HCT116 (cell line): ENCODE measurements at regions not wholly inside any gene's neighbourhood (a gene's known extent, or its start where the extent isn't known, plus 50 kb on each side); places are given as distances from the start of the nearest gene placed in this dataset.

Experiments
- ATAC-seq: fragments of 200-7000 bp; cut with Tn5 transposase; 2 replicates; pipeline ENCODE4 v1.9.1; 2020; ENCODE audit warnings: mild to moderate bottlenecking, moderate library complexity
- BruUV-seq: library from RNA; stranded (reverse); fragments of 400-500 nt; replicated peaks from 2 replicates; lab custom pipeline; 2021; lab: Mats Ljungman, UMichigan
- CTCF ChIA-PET: fragments of 300-600 bp; sonication (Branson Sonifier 250); formaldehyde crosslinking; loops from one replicate; lab custom pipeline; 2021; ENCODE audit warnings: antibody characterized with exemption; lab: Charles Lee
- POLR2A ChIA-PET: fragments of 300-600, 350-600 bp; sonication (Branson Sonifier 250); formaldehyde crosslinking; loops from one replicate; lab custom pipeline; 2021; ENCODE audit warnings: antibody characterized with exemption; lab: Charles Lee
- RAD21 ChIA-PET, 2 experiments: fragments of 300-600 bp; sonication (Branson Sonifier 250); formaldehyde crosslinking; loops; one replicate each; lab custom pipeline; 2023; ENCODE audit warnings: low total read pairs in 2 of 2; ENCODE audit not compliant: uncharacterized antibody in 2 of 2, unreplicated experiment in 2 of 2, low non-redundant PET in 1 of 2; lab: Charles Lee
- DNase-seq: peaks from one replicate; pipeline ENCODE4 v3.0.0-alpha.2; 2010; ENCODE audit warnings: low read depth, low spot score
- H2AFZ ChIP-seq: fragments of 200-600 bp; shearing (Covaris generic), sonication (generic); 2 replicates; pipeline ENCODE4 v1.6.1; 2017; ENCODE audit warnings: low read depth, mixed run types, mixed read lengths, antibody characterized with exemption, low read length; ENCODE audit not compliant: poor library complexity, severe bottlenecking
- H3K27ac ChIP-seq: 2 replicates; pipeline ENCODE4 v1.5.1; 2012; ENCODE audit warnings: low read depth, low read length
- H3K27me3 ChIP-seq: fragments of 200-600 bp; sonication (generic); 2 replicates; pipeline ENCODE4 v1.6.1; 2016; ENCODE audit warnings: mixed run types, low read length, mixed read lengths; ENCODE audit not compliant: insufficient read depth
- H3K36me3 ChIP-seq, 2 experiments: fragments of 200-500 bp in 1 of 2; fragments of 200-600 bp in 1 of 2; sonication (Bioruptor generic) in 1 of 2; sonication (generic) in 1 of 2; 2 replicates each; pipeline versions ENCODE4 v1.5.1 to v1.6.1; 2014 to 2016; ENCODE audit warnings: low read length in 2 of 2, inconsistent platforms in 1 of 2, mixed read lengths in 1 of 2, mixed run types in 1 of 2; ENCODE audit not compliant: insufficient read depth in 2 of 2, control insufficient read depth in 1 of 2
- H3K4me1 ChIP-seq, 2 experiments: fragments of 200-600 bp in 1 of 2; sonication (generic) in 1 of 2; 2 replicates each; pipeline versions ENCODE4 v1.5.1 to v1.6.1; 2012 to 2017; ENCODE audit warnings: low read length in 2 of 2, inconsistent platforms in 1 of 2, mild to moderate bottlenecking in 1 of 2, mixed read lengths in 1 of 2, mixed run types in 1 of 2, moderate library complexity in 1 of 2; ENCODE audit not compliant: insufficient read depth in 2 of 2, control insufficient read depth in 1 of 2
- H3K4me2 ChIP-seq: fragments of 200-600 bp; sonication (generic); 2 replicates; pipeline ENCODE4 v1.6.1; 2017; ENCODE audit warnings: mixed run types, low read length, mixed read lengths
- H3K4me3 ChIP-seq, 2 experiments: fragments of 200-600 bp in 1 of 2; sonication (generic) in 1 of 2; replicated peaks in 1 of 2; 2 replicates each; pipeline ENCODE4 v1.5.1; 2011 to 2016; ENCODE audit warnings: low read length in 2 of 2, control low read depth in 1 of 2, low read depth in 1 of 2, mild to moderate bottlenecking in 1 of 2, mixed read lengths in 1 of 2, mixed run types in 1 of 2
- H3K79me2 ChIP-seq: fragments of 200-600 bp; sonication (generic); 2 replicates; pipeline ENCODE4 v1.6.1; 2017; ENCODE audit warnings: mild to moderate bottlenecking, mixed run types, low read length, moderate library complexity, mixed read lengths; ENCODE audit not compliant: insufficient read depth
- H3K9ac ChIP-seq: fragments of 200-600 bp; sonication (generic); 2 replicates; pipeline ENCODE4 v1.6.1; 2016; ENCODE audit warnings: low read length, mixed read lengths
- H3K9me2 ChIP-seq: fragments of 200-600 bp; sonication (generic), shearing (Covaris generic); 2 replicates; pipeline ENCODE4 v1.6.1; 2017; ENCODE audit warnings: mixed run types, mild to moderate bottlenecking, moderate library complexity; ENCODE audit not compliant: insufficient read depth
- H3K9me3 ChIP-seq, 2 experiments: fragments of 200-500 bp in 1 of 2; fragments of 200-600 bp in 1 of 2; sonication (Bioruptor generic) in 1 of 2; sonication (generic) in 1 of 2; 2 replicates each; pipeline ENCODE4 v1.6.1; 2014 to 2017; ENCODE audit warnings: low read length in 2 of 2, mixed read lengths in 2 of 2, inconsistent platforms in 1 of 2, low read depth in 1 of 2, mild to moderate bottlenecking in 1 of 2, mixed run types in 1 of 2, moderate library complexity in 1 of 2; ENCODE audit not compliant: control insufficient read depth in 1 of 2, insufficient read depth in 1 of 2
- H4K20me1 ChIP-seq: fragments of 200-600 bp; sonication (generic), shearing (Covaris generic); 2 replicates; pipeline ENCODE4 v1.6.1; 2017; ENCODE audit warnings: mixed run types, mild to moderate bottlenecking, moderate library complexity; ENCODE audit not compliant: insufficient read depth
- EZH2 ChIP-seq: fragments of 200-600 bp; sonication (generic); IDR thresholded peaks from 2 replicates; pipeline ENCODE4 v1.6.1; 2017; ENCODE audit warnings: antibody characterized with exemption, mixed run types
- EZH2phosphoT487 ChIP-seq: fragments of 200-600 bp; IDR thresholded peaks from 2 replicates; pipeline ENCODE4 v1.6.1; 2018; ENCODE audit warnings: antibody characterized with exemption, borderline replicate concordance
- JUND ChIP-seq: IDR thresholded peaks from 2 replicates; pipeline ENCODE4 v1.6.1; 2012
- MAX ChIP-seq: IDR thresholded peaks from 2 replicates; pipeline ENCODE4 v1.6.1; 2012
- POLR2AphosphoS5 ChIP-seq: IDR thresholded peaks from 2 replicates; pipeline ENCODE4 v1.6.1; 2011; ENCODE audit warnings: mild to moderate bottlenecking, low read depth, low read length, moderate library complexity
- RAD21 ChIP-seq: IDR thresholded peaks from 2 replicates; pipeline ENCODE4 v1.6.1; 2012; ENCODE audit warnings: low read depth, mild to moderate bottlenecking
- SRF ChIP-seq: IDR thresholded peaks from 2 replicates; pipeline ENCODE4 v1.6.1; 2012; ENCODE audit warnings: low read depth
- ZFX ChIP-seq: fragments of 450-650 bp; IDR thresholded peaks from 2 replicates; pipeline ENCODE4 v1.6.1; 2017
- intact Hi-C: fragments of 100-400 bp; cut with micrococcal nuclease; formaldehyde crosslinking; loops from 2 replicates; pipeline ENCODE4 v1.10.0; 2022
- TF ChIP-seq, protein P1 (sequence below): IDR thresholded peaks from 2 replicates; pipeline ENCODE4 v1.6.1; 2012
- TF ChIP-seq, protein P2 (sequence below): IDR thresholded peaks from 2 replicates; pipeline ENCODE4 v1.6.1; 2012; ENCODE audit warnings: low read depth
- TF ChIP-seq, protein P3 (sequence below): IDR thresholded peaks from 2 replicates; pipeline ENCODE4 v1.6.1; 2011; ENCODE audit warnings: mild to moderate bottlenecking, low read length, moderate library complexity; ENCODE audit not compliant: insufficient replicate concordance; ENCODE audit errors: extremely low read depth

- H3K79me2 ChIP-seq, result no peaks in the 10 kb centered on the region
- ChIA-PET POLR2A (no interaction called here), CTCF (no interaction called here), RAD21 (no interaction called here)
- H3K27ac ChIP-seq, result no peak overlapping the region
- H3K4me2 ChIP-seq, result no peak overlapping the region
- no peaks in the 10 kb centered on the region; a peak in 1 of 4 replicates for H3K9me3 ChIP-seq
- no peaks in the 10 kb centered on the region for H3K4me1 ChIP-seq
- H3K9me2 ChIP-seq, result no peaks in the 10 kb centered on the region
- TF ChIP-seq, protein P1, sequence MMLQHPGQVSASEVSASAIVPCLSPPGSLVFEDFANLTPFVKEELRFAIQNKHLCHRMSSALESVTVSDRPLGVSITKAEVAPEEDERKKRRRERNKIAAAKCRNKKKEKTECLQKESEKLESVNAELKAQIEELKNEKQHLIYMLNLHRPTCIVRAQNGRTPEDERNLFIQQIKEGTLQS, result no peak
- TF ChIP-seq JUND (no peak), POLR2AphosphoS5 (no peak), EZH2phosphoT487 (no peak), MAX (no peak), RAD21 (no peak), ZFX (no peak), SRF (no peak), EZH2 (no peak)
- TF ChIP-seq, protein P2, sequence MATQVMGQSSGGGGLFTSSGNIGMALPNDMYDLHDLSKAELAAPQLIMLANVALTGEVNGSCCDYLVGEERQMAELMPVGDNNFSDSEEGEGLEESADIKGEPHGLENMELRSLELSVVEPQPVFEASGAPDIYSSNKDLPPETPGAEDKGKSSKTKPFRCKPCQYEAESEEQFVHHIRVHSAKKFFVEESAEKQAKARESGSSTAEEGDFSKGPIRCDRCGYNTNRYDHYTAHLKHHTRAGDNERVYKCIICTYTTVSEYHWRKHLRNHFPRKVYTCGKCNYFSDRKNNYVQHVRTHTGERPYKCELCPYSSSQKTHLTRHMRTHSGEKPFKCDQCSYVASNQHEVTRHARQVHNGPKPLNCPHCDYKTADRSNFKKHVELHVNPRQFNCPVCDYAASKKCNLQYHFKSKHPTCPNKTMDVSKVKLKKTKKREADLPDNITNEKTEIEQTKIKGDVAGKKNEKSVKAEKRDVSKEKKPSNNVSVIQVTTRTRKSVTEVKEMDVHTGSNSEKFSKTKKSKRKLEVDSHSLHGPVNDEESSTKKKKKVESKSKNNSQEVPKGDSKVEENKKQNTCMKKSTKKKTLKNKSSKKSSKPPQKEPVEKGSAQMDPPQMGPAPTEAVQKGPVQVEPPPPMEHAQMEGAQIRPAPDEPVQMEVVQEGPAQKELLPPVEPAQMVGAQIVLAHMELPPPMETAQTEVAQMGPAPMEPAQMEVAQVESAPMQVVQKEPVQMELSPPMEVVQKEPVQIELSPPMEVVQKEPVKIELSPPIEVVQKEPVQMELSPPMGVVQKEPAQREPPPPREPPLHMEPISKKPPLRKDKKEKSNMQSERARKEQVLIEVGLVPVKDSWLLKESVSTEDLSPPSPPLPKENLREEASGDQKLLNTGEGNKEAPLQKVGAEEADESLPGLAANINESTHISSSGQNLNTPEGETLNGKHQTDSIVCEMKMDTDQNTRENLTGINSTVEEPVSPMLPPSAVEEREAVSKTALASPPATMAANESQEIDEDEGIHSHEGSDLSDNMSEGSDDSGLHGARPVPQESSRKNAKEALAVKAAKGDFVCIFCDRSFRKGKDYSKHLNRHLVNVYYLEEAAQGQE, result no peak
- TF ChIP-seq, protein P3, sequence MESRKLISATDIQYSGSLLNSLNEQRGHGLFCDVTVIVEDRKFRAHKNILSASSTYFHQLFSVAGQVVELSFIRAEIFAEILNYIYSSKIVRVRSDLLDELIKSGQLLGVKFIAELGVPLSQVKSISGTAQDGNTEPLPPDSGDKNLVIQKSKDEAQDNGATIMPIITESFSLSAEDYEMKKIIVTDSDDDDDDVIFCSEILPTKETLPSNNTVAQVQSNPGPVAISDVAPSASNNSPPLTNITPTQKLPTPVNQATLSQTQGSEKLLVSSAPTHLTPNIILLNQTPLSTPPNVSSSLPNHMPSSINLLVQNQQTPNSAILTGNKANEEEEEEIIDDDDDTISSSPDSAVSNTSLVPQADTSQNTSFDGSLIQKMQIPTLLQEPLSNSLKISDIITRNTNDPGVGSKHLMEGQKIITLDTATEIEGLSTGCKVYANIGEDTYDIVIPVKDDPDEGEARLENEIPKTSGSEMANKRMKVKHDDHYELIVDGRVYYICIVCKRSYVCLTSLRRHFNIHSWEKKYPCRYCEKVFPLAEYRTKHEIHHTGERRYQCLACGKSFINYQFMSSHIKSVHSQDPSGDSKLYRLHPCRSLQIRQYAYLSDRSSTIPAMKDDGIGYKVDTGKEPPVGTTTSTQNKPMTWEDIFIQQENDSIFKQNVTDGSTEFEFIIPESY, result no peak
- H3K27me3 ChIP-seq, result peaks cover 3% of the 10 kb centered on the region; the same call in 1 of the 2 replicates
- DNase-seq (no peak), ATAC-seq (no peak)
- H3K4me3 ChIP-seq, result no peak overlapping the region
- no peak overlapping the region for H3K9ac ChIP-seq
- intact Hi-C loops, result no loop called here
- no TSS peak for BruUV-seq
- H4K20me1 ChIP-seq, result no peaks in the 10 kb centered on the region
- H3K36me3 ChIP-seq, result no peaks in the 10 kb centered on the region
- H2AFZ ChIP-seq, result no peak overlapping the region
Observed at GRCh38 chr18:24974431-24974830, 377.5 kb downstream of the ZNF521 start.
